GM23248 (cell line): ENCODE measurements at regions not wholly inside any gene's neighbourhood (a gene's known extent, or its start where the extent isn't known, plus 50 kb on each side); places are given as distances from the start of the nearest gene placed in this dataset.

ENCODE experiments used
- DNase-seq: peaks from one replicate; pipeline ENCODE4 v3.0.0-alpha.2; 2015
- H2AFZ ChIP-seq: fragments of 200-600 bp; sonication (generic); 2 replicates; pipeline ENCODE4 v1.6.1; 2016; ENCODE audit warnings: antibody characterized with exemption
- H3F3A ChIP-seq: fragments of 200-600 bp; sonication (generic); 2 replicates; pipeline ENCODE4 v1.6.1; 2016; ENCODE audit warnings: mild to moderate bottlenecking, antibody characterized with exemption, mixed run types; ENCODE audit not compliant: insufficient read depth
- H3K27ac ChIP-seq: fragments of 200-600 bp; sonication (generic); 2 replicates; pipeline ENCODE4 v1.5.1; 2016; ENCODE audit warnings: mild to moderate bottlenecking
- H3K27me3 ChIP-seq: fragments of 200-600 bp; sonication (generic); replicated peaks from 2 replicates; pipeline ENCODE4 v1.6.1; 2016; ENCODE audit warnings: mild to moderate bottlenecking; ENCODE audit not compliant: insufficient read depth
- H3K36me3 ChIP-seq: fragments of 200-600 bp; sonication (generic); 2 replicates; pipeline ENCODE4 v1.6.1; 2016; ENCODE audit warnings: low read depth, mild to moderate bottlenecking
- H3K4me1 ChIP-seq: fragments of 200-600 bp; sonication (generic); 2 replicates; pipeline ENCODE4 v1.6.1; 2016; ENCODE audit warnings: mild to moderate bottlenecking; ENCODE audit not compliant: insufficient read depth
- H3K4me2 ChIP-seq: fragments of 200-600 bp; sonication (generic); one replicate; pipeline ENCODE4 v1.6.1; 2016; ENCODE audit warnings: mild to moderate bottlenecking; ENCODE audit not compliant: unreplicated experiment
- H3K4me3 ChIP-seq: fragments of 200-600 bp; sonication (generic); 2 replicates; pipeline ENCODE4 v1.5.1; 2016; ENCODE audit warnings: mild to moderate bottlenecking
- H3K79me2 ChIP-seq: fragments of 200-600 bp; sonication (generic); 2 replicates; pipeline ENCODE4 v1.6.1; 2016; ENCODE audit warnings: mild to moderate bottlenecking; ENCODE audit not compliant: insufficient read depth
- H3K9ac ChIP-seq: fragments of 200-600 bp; sonication (generic); 2 replicates; pipeline ENCODE4 v1.6.1; 2016; ENCODE audit warnings: mild to moderate bottlenecking
- H3K9me2 ChIP-seq: fragments of 200-600 bp; sonication (generic); 2 replicates; pipeline ENCODE4 v1.6.1; 2016; ENCODE audit warnings: mixed run types, mild to moderate bottlenecking, moderate library complexity; ENCODE audit not compliant: insufficient read depth
- H3K9me3 ChIP-seq: fragments of 200-600 bp; sonication (generic); one replicate; pipeline ENCODE4 v1.6.1; 2017; ENCODE audit warnings: low read depth
- H4K20me1 ChIP-seq: fragments of 200-600 bp; sonication (generic); 2 replicates; pipeline ENCODE4 v1.6.0; 2016; ENCODE audit not compliant: insufficient read depth
- EZH2 ChIP-seq: fragments of 200-600 bp; sonication (generic); IDR thresholded peaks from 2 replicates; pipeline ENCODE4 v1.6.1; 2018; ENCODE audit warnings: antibody characterized with exemption, mild to moderate bottlenecking; ENCODE audit not compliant: insufficient read depth, poor library complexity, severe bottlenecking
- EZH2phosphoT487 ChIP-seq: fragments of 200-600 bp; sonication (generic); IDR thresholded peaks from 2 replicates; pipeline ENCODE4 v1.6.1; 2018; ENCODE audit warnings: antibody characterized with exemption, moderate library complexity, mild to moderate bottlenecking, low read depth; ENCODE audit not compliant: insufficient read depth
- WGBS, 2 experiments: methylation state at CpG; one replicate each; pipeline ENCODE4 v1.1.6; 2015 to 2017; ENCODE audit warnings: low lambda C conversion rate in 2 of 2, low coverage in 1 of 2; ENCODE audit errors: missing lambda C conversion rate in 2 of 2; 5-methylcytosine and 5-hydroxymethylcytosine counted together
- in situ Hi-C: fragments of 300-500 bp; cut with MboI; formaldehyde crosslinking; loops from 2 replicates; pipeline ENCODE4 v1.15.0; 2020

DNA sequence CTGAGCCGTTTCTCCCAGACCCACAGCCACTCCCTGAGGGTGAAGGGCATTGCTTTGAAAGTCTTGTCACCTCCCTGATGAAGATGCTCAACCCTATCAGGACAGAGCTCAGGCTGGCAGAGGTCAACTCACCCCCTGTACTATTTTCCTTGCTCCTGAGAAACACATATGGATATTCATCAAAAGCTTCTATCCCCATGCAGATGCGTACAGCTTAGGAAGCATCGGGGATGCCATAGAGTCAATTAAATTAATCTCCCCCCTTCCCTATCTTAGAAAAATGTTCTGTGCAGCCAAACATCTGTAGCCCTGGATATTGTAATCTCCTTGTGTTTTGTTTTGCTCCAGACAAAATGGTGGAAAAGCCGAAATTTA is 67.2 kb downstream of the EMX2 start:
- Histone ChIP-seq H4K20me1 (no peaks in the 10 kb centered on the region), H3F3A (peaks cover 22% of the 10 kb centered on the region), H2AFZ (peak overlapping the region; percentile 52), H3K27ac (peak overlapping the region; percentile 94), H3K4me1 (peaks cover 21% of the 10 kb centered on the region), H3K79me2 (no peaks in the 10 kb centered on the region), H3K4me2 (peak overlapping the region; percentile 81), H3K4me3 (peak overlapping the region; percentile 56), H3K9me3 (no peaks in the 10 kb centered on the region), H3K27me3 (no peaks in the 10 kb centered on the region), H3K36me3 (no peaks in the 10 kb centered on the region), H3K9ac (peak overlapping the region; percentile 78), H3K9me2 (no peaks in the 10 kb centered on the region)
- no peak for DNase-seq
- TF ChIP-seq EZH2phosphoT487 (no peak), EZH2 (no peak)
- WGBS, 2 experiments = 63 to 64% methylated on average over 4 of the region's 4 CpGs
- in situ Hi-C loops = no loop called here

DNA sequence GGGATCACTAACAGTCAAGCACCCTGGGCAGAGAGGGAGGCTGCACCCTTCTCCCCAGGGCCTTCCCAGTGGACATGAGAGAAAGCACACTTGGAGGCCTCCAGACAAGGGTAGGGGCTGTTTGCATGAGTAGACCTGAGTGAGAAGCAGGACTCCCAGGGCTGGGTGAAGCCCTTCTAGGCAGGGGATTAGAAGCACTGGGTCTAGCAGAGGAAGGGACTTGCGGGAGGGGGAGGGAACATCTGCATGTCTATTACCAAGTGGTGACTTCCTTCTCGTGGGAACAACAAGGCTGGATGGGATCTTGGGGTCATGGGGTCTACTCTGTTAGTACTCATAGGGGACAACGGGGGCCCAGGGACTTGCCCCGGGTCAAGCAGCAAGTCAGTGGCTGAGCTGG is 67.8 kb downstream of the EMX2 start:
- no peaks in the 10 kb centered on the region for H3K36me3 ChIP-seq
- no peaks in the 10 kb centered on the region for H3K9me3 ChIP-seq
- in situ Hi-C loops = no loop called here
- peaks cover 21% of the 10 kb centered on the region for H3K4me1 ChIP-seq
- WGBS, 2 experiments = 91 to 100% methylated on average over 4 of the region's 4 CpGs
- no peaks in the 10 kb centered on the region for H4K20me1 ChIP-seq
- no peaks in the 10 kb centered on the region for H3K9me2 ChIP-seq
- peak overlapping the region; percentile 78 for H3K9ac ChIP-seq
- no peak for DNase-seq
- peak overlapping the region; percentile 52 for H2AFZ ChIP-seq
- 0 out of 2 replicates have a peak overlapping the region, but pooled peaks have one; percentile 56 for H3K4me3 ChIP-seq
- no peaks in the 10 kb centered on the region for H3K79me2 ChIP-seq
- TF ChIP-seq EZH2phosphoT487 = no peak
- TF ChIP-seq EZH2 = no peak
- H3K4me2 ChIP-seq = no peak overlapping the region
- peaks cover 22% of the 10 kb centered on the region for H3F3A ChIP-seq
- peak overlapping the region; percentile 94 for H3K27ac ChIP-seq
- H3K27me3 ChIP-seq = no peaks in the 10 kb centered on the region

DNA sequence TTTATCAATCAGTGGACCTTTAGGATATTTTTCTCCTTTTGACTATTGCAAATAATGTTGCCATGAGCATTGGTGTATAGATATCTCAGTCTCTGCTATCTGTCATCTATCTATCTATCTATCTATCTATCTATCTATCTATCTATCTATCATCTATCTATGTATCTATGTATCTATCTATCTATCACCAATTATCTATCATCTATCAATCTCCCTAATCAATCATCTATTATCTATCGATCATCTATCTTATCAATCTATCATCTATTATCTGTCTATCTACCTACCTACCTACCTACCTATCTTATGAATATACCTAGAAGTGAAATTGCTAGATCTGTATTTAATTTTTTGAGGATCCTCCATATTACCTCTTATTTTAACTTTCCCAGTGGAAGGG is 69.6 kb downstream of the EMX2 start:
- Histone ChIP-seq H3K4me2 (no peak overlapping the region), H3K36me3 (no peaks in the 10 kb centered on the region), H3K9me2 (no peaks in the 10 kb centered on the region), H3F3A (peaks cover 22% of the 10 kb centered on the region), H3K79me2 (no peaks in the 10 kb centered on the region), H3K4me3 (no peak overlapping the region), H2AFZ (no peak overlapping the region), H3K4me1 (peaks cover 21% of the 10 kb centered on the region), H3K27me3 (no peaks in the 10 kb centered on the region), H3K9ac (no peak overlapping the region), H3K9me3 (no peaks in the 10 kb centered on the region), H4K20me1 (no peaks in the 10 kb centered on the region), H3K27ac (no peak overlapping the region)
- DNase-seq = no peak
- WGBS, 2 experiments = 97 to 100% methylated on average over 1 of the region's 1 CpG
- in situ Hi-C loops = no loop called here
- TF ChIP-seq EZH2phosphoT487 = no peak

DNA sequence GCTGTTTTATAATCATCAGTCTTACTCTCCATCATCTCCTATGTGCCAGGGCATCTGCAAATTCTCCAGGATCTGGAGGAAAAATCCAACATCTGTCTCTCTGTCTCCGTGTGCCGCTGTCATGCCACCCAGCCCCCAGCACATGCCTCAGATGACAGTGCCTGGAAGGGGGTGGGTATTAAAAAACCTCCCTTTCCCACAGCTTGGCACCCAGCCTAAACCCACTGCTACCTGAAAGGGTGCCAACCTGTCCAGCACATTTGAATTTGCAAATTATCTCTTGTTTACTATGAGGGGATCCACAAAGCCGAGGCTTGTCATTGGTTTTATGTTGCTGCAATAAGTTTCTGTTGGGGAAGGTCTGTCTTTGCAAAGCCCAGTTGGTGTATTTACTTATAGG is 73.1 kb downstream of the EMX2 start:
- Histone ChIP-seq H4K20me1 (no peaks in the 10 kb centered on the region), H3K36me3 (no peaks in the 10 kb centered on the region), H3K4me2 (no peak overlapping the region), H3K9me2 (no peaks in the 10 kb centered on the region), H3F3A (peaks cover 1% of the 10 kb centered on the region), H2AFZ (no peak overlapping the region), H3K4me1 (no peaks in the 10 kb centered on the region; the same call in 1 of the 2 replicates), H3K4me3 (no peak overlapping the region), H3K9ac (no peak overlapping the region), H3K27ac (no peak overlapping the region), H3K79me2 (no peaks in the 10 kb centered on the region), H3K9me3 (no peaks in the 10 kb centered on the region), H3K27me3 (no peaks in the 10 kb centered on the region)
- no peak for DNase-seq
- 69 to 74% methylated on average over 3 of the region's 3 CpGs for WGBS, 2 experiments
- in situ Hi-C loops = no loop called here
- no peak for TF ChIP-seq EZH2phosphoT487
- no peak for TF ChIP-seq EZH2

DNA sequence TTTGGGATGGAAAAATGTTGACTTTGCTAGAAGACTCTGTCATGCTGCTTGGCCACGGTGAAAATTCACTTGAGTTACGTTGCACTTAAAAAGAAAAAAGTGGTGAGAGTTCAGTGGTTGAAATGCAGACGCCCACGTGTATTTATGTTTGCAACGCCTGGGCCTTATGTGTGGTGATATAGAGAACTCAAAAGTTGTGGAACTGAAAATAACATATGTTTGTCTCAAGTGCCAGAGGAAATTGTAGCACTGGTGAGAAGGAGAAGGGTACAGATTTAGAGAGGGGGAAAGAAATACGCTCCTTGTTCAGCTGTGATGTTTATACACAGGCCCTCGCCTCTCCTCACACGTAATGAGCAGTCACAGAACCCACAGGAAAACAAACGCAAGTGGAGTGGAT is 73.6 kb downstream of the EMX2 start:
- no peaks in the 10 kb centered on the region for H4K20me1 ChIP-seq
- no peaks in the 10 kb centered on the region for H3K79me2 ChIP-seq
- no peak overlapping the region for H3K4me3 ChIP-seq
- H3K27ac ChIP-seq = no peak overlapping the region
- H3K27me3 ChIP-seq = no peaks in the 10 kb centered on the region
- H3K9me3 ChIP-seq = no peaks in the 10 kb centered on the region
- in situ Hi-C loops = no loop called here
- 78 to 86% methylated on average over 9 of the region's 9 CpGs for whole genome bisulfite sequencing, 2 experiments
- no peaks in the 10 kb centered on the region for H3K9me2 ChIP-seq
- H2AFZ ChIP-seq = no peak overlapping the region
- no peak overlapping the region for H3K4me2 ChIP-seq
- TF ChIP-seq EZH2phosphoT487 (no peak), EZH2 (no peak)
- H3F3A ChIP-seq = no peaks in the 10 kb centered on the region
- no peaks in the 10 kb centered on the region for H3K36me3 ChIP-seq
- no peaks in the 10 kb centered on the region for H3K4me1 ChIP-seq
- H3K9ac ChIP-seq = no peak overlapping the region
- no peak for DNase-seq
